Neutrophil (primary cell): ENCODE measurements at regions not wholly inside any gene's neighbourhood (a gene's known extent, or its start where the extent isn't known, plus 50 kb on each side); places are given as distances from the start of the nearest gene placed in this dataset.

Source experiments
- H3K27ac ChIP-seq: fragments of 200-600 bp; sonication (generic); 2 replicates; pipeline ENCODE4 v1.5.1; 2016; ENCODE audit warnings: mild to moderate bottlenecking, moderate library complexity
- H3K27me3 ChIP-seq: fragments of 200-600 bp; sonication (generic); 2 replicates; pipeline ENCODE4 v1.6.0; 2016; ENCODE audit warnings: mild to moderate bottlenecking
- H3K36me3 ChIP-seq: fragments of 200-600 bp; sonication (generic); 2 replicates; pipeline ENCODE4 v1.5.1; 2017
- H3K4me1 ChIP-seq, 2 experiments: fragments of 200-600 bp in 1 of 2; sonication (generic) in 1 of 2; 1 replicate in 1 of 2; 2 replicates in 1 of 2; pipeline versions ENCODE4 v1.5.1 to v1.6.1; 2013 to 2016; ENCODE audit warnings: low read depth in 1 of 2, low read length in 1 of 2, mild to moderate bottlenecking in 1 of 2, moderate library complexity in 1 of 2; ENCODE audit not compliant: control insufficient read depth in 1 of 2, insufficient read depth in 1 of 2
- H3K4me3 ChIP-seq, 2 experiments: fragments of 200-600 bp in 1 of 2; sonication (generic) in 1 of 2; 1 replicate in 1 of 2; 2 replicates in 1 of 2; pipeline ENCODE4 v1.5.1; 2013 to 2016; ENCODE audit warnings: low read depth in 1 of 2, low read length in 1 of 2, mild to moderate bottlenecking in 1 of 2, moderate library complexity in 1 of 2
- H3K9me3 ChIP-seq: fragments of 200-600 bp; sonication (generic); 2 replicates; pipeline ENCODE4 v1.5.1; 2016
- CTCF ChIP-seq: fragments of 200-600 bp; sonication (generic); IDR thresholded peaks from 2 replicates; pipeline ENCODE4 v1.5.1; 2016; ENCODE audit warnings: antibody characterized with exemption

GRCh38 chr4:130403221-130403620, 1307.3 kb downstream of the C4orf33 start:
- no peak for TF ChIP-seq CTCF
- Histone ChIP-seq H3K9me3 (no peaks in the 10 kb centered on the region), H3K4me3 (no peak overlapping the region), H3K27me3 (no peaks in the 10 kb centered on the region), H3K36me3 (no peaks in the 10 kb centered on the region), H3K27ac (no peak overlapping the region), H3K4me1 (no peaks in the 10 kb centered on the region)

GRCh38 chr4:130416228-130416627, 1320.3 kb downstream of the C4orf33 start:
- Histone ChIP-seq H3K27me3 (no peaks in the 10 kb centered on the region), H3K36me3 (no peaks in the 10 kb centered on the region), H3K4me3 (no peak overlapping the region), H3K9me3 (no peaks in the 10 kb centered on the region), H3K4me1 (no peaks in the 10 kb centered on the region), H3K27ac (no peak overlapping the region)
- no peak for TF ChIP-seq CTCF

- Histone ChIP-seq H3K9me3 (no peaks in the 10 kb centered on the region), H3K27me3 (no peaks in the 10 kb centered on the region), H3K36me3 (no peaks in the 10 kb centered on the region), H3K4me1 (no peaks in the 10 kb centered on the region), H3K27ac (no peak overlapping the region), H3K4me3 (no peak overlapping the region)
- no peak for TF ChIP-seq CTCF
Measured at GRCh38 chr4:130419211-130419975, 1323.4 kb downstream of the C4orf33 start.

GRCh38 chr4:130422261-130422660, 1326.3 kb downstream of the C4orf33 start:
- Histone ChIP-seq H3K9me3 (no peaks in the 10 kb centered on the region), H3K27ac (no peak overlapping the region), H3K27me3 (no peaks in the 10 kb centered on the region), H3K4me1 (no peaks in the 10 kb centered on the region), H3K4me3 (no peak overlapping the region), H3K36me3 (no peaks in the 10 kb centered on the region)
- TF ChIP-seq CTCF = no peak

- H3K36me3 ChIP-seq = no peaks in the 10 kb centered on the region
- H3K9me3 ChIP-seq = no peaks in the 10 kb centered on the region
- H3K27ac ChIP-seq = no peak overlapping the region
- no peaks in the 10 kb centered on the region for H3K27me3 ChIP-seq
- TF ChIP-seq CTCF = no peak
- no peak overlapping the region for H3K4me3 ChIP-seq
- no peaks in the 10 kb centered on the region for H3K4me1 ChIP-seq
Measured at GRCh38 chr4:130424211-130424610, 1328.3 kb downstream of the C4orf33 start.
